Hematopoietic multipotent progenitor cell treated with erythropoietin and hydrocortisone succinate and interleukin-3 and kit ligand, for 15 days (in vitro differentiated cells): ENCODE measurements at regions not wholly inside any gene's neighbourhood (a gene's known extent, or its start where the extent isn't known, plus 50 kb on each side); places are given as distances from the start of the nearest gene placed in this dataset.

Source experiments
- DNase-seq: peaks from one replicate; pipeline ENCODE4 v3.0.0-alpha.2; 2015; ENCODE audit warnings: low spot score

- DNase-seq, result no peak
These were observed 486.0 kb upstream of the CHRM3 start for GRCh38 chr1:238900334-238900865.

- no peak for DNase-seq
These were observed 487.5 kb upstream of the CHRM3 start for GRCh38 chr1:238898856-238899255.

GRCh38 chr1:238895911-238896310, 490.5 kb upstream of the CHRM3 start:
- no peak for DNase-seq

GRCh38 chr1:238892612-238893011, 493.8 kb upstream of the CHRM3 start:
- DNase-seq, result no peak

GRCh38 chr1:238861342-238862066, 524.9 kb upstream of the CHRM3 start:
- DNase-seq, result no peak

- no peak for DNase-seq
These were observed 552.4 kb upstream of the CHRM3 start for GRCh38 chr1:238833919-238834318.

- no peak for DNase-seq
These were observed 554.3 kb upstream of the CHRM3 start for GRCh38 chr1:238832106-238832505.

GRCh38 chr1:238830036-238830611, 556.2 kb upstream of the CHRM3 start:
- no peak for DNase-seq

GRCh38 chr1:238826891-238827290, 559.5 kb upstream of the CHRM3 start:
- DNase-seq, result no peak

GRCh38 chr1:238823416-238823815, 563.0 kb upstream of the CHRM3 start:
- no peak for DNase-seq

GRCh38 chr1:238811211-238811879, 575.0 kb upstream of the CHRM3 start:
- no peak for DNase-seq

GRCh38 chr1:238790882-238791281, 595.5 kb upstream of the CHRM3 start:
- no peak for DNase-seq

GRCh38 chr1:238789916-238790667, 596.3 kb upstream of the CHRM3 start:
- DNase-seq, result no peak

- DNase-seq, result no peak
These were observed 598.9 kb upstream of the CHRM3 start for GRCh38 chr1:238787471-238787870.

- DNase-seq, result no peak
These were observed 602.7 kb upstream of the CHRM3 start for GRCh38 chr1:238783633-238784032.

GRCh38 chr1:238779716-238780115, 606.7 kb upstream of the CHRM3 start:
- no peak for DNase-seq

- no peak for DNase-seq
These were observed 608.3 kb upstream of the CHRM3 start for GRCh38 chr1:238778113-238778512.

GRCh38 chr1:238777551-238777950, 608.8 kb upstream of the CHRM3 start:
- DNase-seq, result no peak

- no peak for DNase-seq
These were observed 610.2 kb upstream of the CHRM3 start for GRCh38 chr1:238776126-238776525.

GRCh38 chr1:238772322-238772721, 614.0 kb upstream of the CHRM3 start:
- no peak for DNase-seq

- no peak for DNase-seq
These were observed 619.0 kb upstream of the CHRM3 start for GRCh38 chr1:238767321-238767720.

- DNase-seq, result no peak
These were observed 621.6 kb upstream of the CHRM3 start for GRCh38 chr1:238764779-238765178.
